ENCODE measurements at regions not wholly inside any gene's neighbourhood (a gene's known extent, or its start where the extent isn't known, plus 50 kb on each side); places are given as distances from the start of the nearest gene placed in this dataset.
A peak's percentile ranks its signal among the peaks of the same experiment; 100 is the strongest.

- Histone ChIP-seq H3K4me1 (no peaks in the 10 kb centered on the region), H3K36me3 (no peaks in the 10 kb centered on the region), H3K9me3 (no peaks in the 10 kb centered on the region), H3K27me3 (no peaks in the 10 kb centered on the region), H3K27ac (no peak overlapping the region), H3K4me3 (no peak overlapping the region)
- DNase-seq = no peak
- no peak for TF ChIP-seq POLR2A (IDR thresholded peaks at IDR 0.05)
- TF ChIP-seq, protein P1, sequence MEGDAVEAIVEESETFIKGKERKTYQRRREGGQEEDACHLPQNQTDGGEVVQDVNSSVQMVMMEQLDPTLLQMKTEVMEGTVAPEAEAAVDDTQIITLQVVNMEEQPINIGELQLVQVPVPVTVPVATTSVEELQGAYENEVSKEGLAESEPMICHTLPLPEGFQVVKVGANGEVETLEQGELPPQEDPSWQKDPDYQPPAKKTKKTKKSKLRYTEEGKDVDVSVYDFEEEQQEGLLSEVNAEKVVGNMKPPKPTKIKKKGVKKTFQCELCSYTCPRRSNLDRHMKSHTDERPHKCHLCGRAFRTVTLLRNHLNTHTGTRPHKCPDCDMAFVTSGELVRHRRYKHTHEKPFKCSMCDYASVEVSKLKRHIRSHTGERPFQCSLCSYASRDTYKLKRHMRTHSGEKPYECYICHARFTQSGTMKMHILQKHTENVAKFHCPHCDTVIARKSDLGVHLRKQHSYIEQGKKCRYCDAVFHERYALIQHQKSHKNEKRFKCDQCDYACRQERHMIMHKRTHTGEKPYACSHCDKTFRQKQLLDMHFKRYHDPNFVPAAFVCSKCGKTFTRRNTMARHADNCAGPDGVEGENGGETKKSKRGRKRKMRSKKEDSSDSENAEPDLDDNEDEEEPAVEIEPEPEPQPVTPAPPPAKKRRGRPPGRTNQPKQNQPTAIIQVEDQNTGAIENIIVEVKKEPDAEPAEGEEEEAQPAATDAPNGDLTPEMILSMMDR (IDR thresholded peaks at IDR 0.05) = no peak
These were observed 249.1 kb upstream of the SALL3 start for GRCh38 chr18:78730546-78730945.

GRCh38 chr18:78731016-78731397 lies 248.6 kb upstream of the SALL3 start:
- Histone ChIP-seq H3K36me3 (no peaks in the 10 kb centered on the region), H3K4me3 (no peak overlapping the region), H3K9me3 (no peaks in the 10 kb centered on the region), H3K27me3 (no peaks in the 10 kb centered on the region), H3K27ac (no peak overlapping the region), H3K4me1 (no peaks in the 10 kb centered on the region)
- DNase-seq = no peak
- TF ChIP-seq POLR2A (IDR thresholded peaks at IDR 0.05) = no peak
- TF ChIP-seq, protein P1 (IDR thresholded peaks at IDR 0.05) = no peak

- H3K27ac ChIP-seq = no peak overlapping the region
- no peaks in the 10 kb centered on the region for H3K4me1 ChIP-seq
- no peaks in the 10 kb centered on the region for H3K27me3 ChIP-seq
- H3K9me3 ChIP-seq = no peaks in the 10 kb centered on the region
- DNase-seq = peak in 1 of 3 donors; percentile 27
- TF ChIP-seq POLR2A (IDR thresholded peaks at IDR 0.05) = no peak
- TF ChIP-seq, protein P1 (IDR thresholded peaks at IDR 0.05) = no peak
- no peaks in the 10 kb centered on the region for H3K36me3 ChIP-seq
- no peak overlapping the region for H3K4me3 ChIP-seq
These were observed 248.1 kb upstream of the SALL3 start for GRCh38 chr18:78731398-78732032.

DNA sequence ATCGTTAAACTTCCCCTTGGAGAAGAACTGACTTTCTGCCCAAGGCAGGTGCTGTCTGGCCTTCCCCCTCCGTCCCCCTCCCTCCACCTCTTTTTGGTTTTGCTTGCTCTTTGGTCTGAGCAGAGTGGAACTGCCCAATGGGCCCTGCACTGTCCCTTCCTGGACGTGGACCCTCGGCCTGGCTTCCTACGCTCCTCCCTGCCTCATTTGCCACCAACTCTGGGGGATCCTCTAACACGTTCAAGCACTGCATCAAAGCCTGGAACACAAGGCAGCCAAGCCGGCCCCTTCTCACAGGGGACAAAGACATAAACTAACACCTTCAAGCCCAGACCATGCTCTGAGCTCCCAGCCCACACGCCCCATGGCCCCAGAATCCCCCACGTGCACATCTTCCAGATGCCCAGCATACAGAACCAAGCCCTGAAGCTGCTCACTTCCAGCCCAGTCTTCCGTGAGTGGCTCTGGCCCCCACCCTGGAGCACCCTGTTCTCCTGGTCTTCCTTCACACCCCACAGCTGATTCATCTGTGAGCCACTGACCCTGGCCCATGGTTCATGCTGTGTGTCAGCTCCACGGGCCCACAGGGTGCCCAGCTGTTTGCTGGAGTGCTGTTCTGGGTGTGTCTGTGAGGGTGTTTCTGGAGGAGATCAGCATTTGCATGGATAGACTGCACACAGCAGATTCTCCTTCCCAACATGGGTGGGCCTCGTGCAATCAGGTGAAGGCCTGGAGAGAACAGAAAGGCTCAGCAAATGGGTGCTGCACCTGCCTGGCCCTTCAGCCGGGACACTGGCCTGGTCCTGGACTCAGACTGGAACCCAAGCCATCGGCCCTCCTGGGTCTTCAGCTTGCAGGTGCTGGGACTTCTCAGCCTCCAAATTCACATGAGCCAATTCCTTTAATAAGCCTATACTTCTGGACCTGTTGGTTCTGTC lies 247.1 kb upstream of the SALL3 start:
- Histone ChIP-seq H3K27me3 (no peaks in the 10 kb centered on the region), H3K36me3 (no peaks in the 10 kb centered on the region)
- DNase-seq = no peak

DNA sequence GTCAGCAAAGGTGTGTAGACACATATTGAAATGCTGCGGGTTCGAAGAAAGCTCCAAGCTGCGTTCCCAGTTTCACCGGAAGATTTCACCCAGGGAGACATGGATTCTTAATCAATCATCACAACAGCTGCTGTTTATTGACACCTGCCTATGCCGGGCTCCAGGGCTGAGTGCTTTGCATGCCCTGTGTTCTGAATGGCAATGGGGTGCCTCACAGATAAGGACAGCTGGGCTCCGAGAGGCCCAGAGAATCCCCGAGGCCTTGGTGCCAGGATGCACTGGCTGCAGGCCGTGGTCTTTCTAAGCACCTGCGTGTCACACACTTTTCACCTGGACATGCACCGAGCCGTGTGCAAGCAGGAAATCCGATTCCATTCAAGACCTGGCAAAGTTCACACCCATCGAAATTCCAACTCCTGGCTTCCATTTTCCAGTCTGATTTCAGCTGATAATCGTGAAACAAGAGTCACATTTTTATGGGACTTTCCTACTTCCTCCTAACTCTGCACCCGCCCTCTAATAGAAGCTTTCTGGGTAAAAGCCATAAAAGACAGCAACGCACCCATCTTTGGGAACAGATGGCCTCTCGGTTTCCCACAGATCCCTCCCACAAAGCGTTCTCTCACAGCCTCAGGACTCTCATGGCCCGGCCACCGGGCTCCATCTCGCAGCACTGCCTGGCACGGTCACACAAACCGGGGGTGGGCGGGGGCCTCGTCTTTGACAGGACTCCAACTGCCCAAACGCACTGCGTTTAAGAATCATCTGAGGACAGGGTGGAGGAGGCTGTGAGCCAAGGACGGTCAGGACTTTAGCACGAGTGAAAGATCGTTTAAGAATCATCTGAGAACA lies 245.6 kb upstream of the SALL3 start:
- no peaks in the 10 kb centered on the region for H3K36me3 ChIP-seq
- H3K9me3 ChIP-seq = no peaks in the 10 kb centered on the region
- no peak overlapping the region for H3K4me3 ChIP-seq
- H3K27ac ChIP-seq = no peak overlapping the region
- H3K27me3 ChIP-seq = no peaks in the 10 kb centered on the region
- no peaks in the 10 kb centered on the region for H3K4me1 ChIP-seq
- TF ChIP-seq, protein P1 (IDR thresholded peaks at IDR 0.05) = no peak
- TF ChIP-seq POLR2A (IDR thresholded peaks at IDR 0.05) = no peak
- DNase-seq = peak in 1 of 3 donors; percentile 43

More for the DNA sequence above, 247.1 kb upstream of the SALL3 start:
- H3K27ac ChIP-seq = no peak overlapping the region
- H3K4me1 ChIP-seq = no peaks in the 10 kb centered on the region
- H3K4me3 ChIP-seq = no peak overlapping the region
- no peak for TF ChIP-seq POLR2A (IDR thresholded peaks at IDR 0.05)
- TF ChIP-seq, protein P1 (IDR thresholded peaks at IDR 0.05) = no peak
- no peaks in the 10 kb centered on the region for H3K9me3 ChIP-seq
